Fibroblast of the aortic adventitia (primary cell): ENCODE measurements at regions not wholly inside any gene's neighbourhood (a gene's known extent, or its start where the extent isn't known, plus 50 kb on each side); places are given as distances from the start of the nearest gene placed in this dataset.
"Not testable (repeated sequence)": the region's sequence is repeated elsewhere in the genome, so short reads cannot be mapped to it uniquely, and the experiment has no call there.

Source experiments
- DNase-seq: peaks from one replicate; pipeline ENCODE4 v3.0.0-alpha.2; 2010; ENCODE audit warnings: low read depth
- H3K4me3 ChIP-seq: 2 replicates; pipeline ENCODE4 v1.5.1; 2011; ENCODE audit warnings: low read depth, mild to moderate bottlenecking, control low read depth, low read length, moderate library complexity
- CTCF ChIP-seq: IDR thresholded peaks from 2 replicates; pipeline ENCODE4 v1.5.1; 2011; ENCODE audit warnings: mild to moderate bottlenecking, low read length, control low read depth, inconsistent platforms; ENCODE audit not compliant: insufficient read depth

- DNase-seq, result not testable (repeated sequence)
These were observed 123.9 kb downstream of the MREG start for GRCh38 chr2:215889240-215889969.

GRCh38 chr2:215888680-215889079 is 124.7 kb downstream of the MREG start:
- H3K4me3 ChIP-seq, result no peak overlapping the region
- DNase-seq, result peak; percentile 44
- TF ChIP-seq CTCF, result no peak

More at GRCh38 chr2:215889240-215889969, 123.9 kb downstream of the MREG start:
- H3K4me3 ChIP-seq, result not testable (repeated sequence)

GRCh38 chr2:215887303-215887702 is 126.0 kb downstream of the MREG start:
- no peak overlapping the region for H3K4me3 ChIP-seq
- no peak for TF ChIP-seq CTCF
- DNase-seq, result no peak

GRCh38 chr2:215886022-215886421 is 127.3 kb downstream of the MREG start:
- no peak overlapping the region for H3K4me3 ChIP-seq
- DNase-seq, result no peak
- TF ChIP-seq CTCF, result no peak

GRCh38 chr2:215885536-215885935 is 127.8 kb downstream of the MREG start:
- H3K4me3 ChIP-seq, result no peak overlapping the region
- DNase-seq, result peak; percentile 47
- TF ChIP-seq CTCF, result no peak

DNA sequence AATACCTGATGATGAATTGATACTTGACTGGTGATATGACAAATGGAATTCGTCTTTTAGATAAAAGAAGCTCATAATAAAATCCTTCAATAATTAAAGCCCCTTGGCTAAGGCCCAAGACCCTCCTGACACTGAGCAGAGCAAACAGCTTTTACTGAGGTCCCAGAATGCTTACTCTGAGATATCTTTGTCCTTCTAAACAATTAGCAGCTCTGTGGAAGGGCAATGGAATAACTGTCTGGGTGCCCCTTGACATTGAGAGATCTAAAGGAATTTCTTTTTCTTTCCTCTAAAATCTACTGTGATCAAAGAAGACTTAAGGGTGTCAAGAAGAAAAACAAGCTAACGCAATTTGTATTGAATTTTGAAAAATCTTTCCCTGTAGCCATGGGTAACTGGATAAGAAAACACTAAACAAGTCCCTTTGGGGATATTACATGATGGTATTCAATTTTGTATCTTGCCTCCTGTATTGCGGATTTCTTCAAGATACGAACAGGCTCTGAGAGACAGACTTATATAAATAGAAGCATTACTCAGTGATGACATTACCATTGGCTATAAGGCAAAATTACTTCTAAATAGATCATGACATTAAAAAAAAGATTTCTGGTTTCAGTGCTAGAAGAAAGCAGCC is 128.8 kb downstream of the MREG start:
- DNase-seq, result peak; percentile 87
- no peak for TF ChIP-seq CTCF
- H3K4me3 ChIP-seq, result no peak overlapping the region

- H3K4me3 ChIP-seq, result no peak overlapping the region
- no peak for DNase-seq
- TF ChIP-seq CTCF, result no peak
These were observed 129.6 kb downstream of the MREG start for GRCh38 chr2:215883799-215884198.
